Neural progenitor cell (in vitro differentiated cells): ENCODE measurements at regions not wholly inside any gene's neighbourhood (a gene's known extent, or its start where the extent isn't known, plus 50 kb on each side); places are given as distances from the start of the nearest gene placed in this dataset.

Experiments
- CTCF ChIP-seq: fragments of 200-600 bp; sonication (generic); IDR thresholded peaks from 2 replicates; pipeline ENCODE4 v1.5.1; 2017; ENCODE audit warnings: antibody characterized with exemption, mild to moderate bottlenecking
- EZH2 ChIP-seq: fragments of 200-600 bp; sonication (generic); IDR thresholded peaks from 2 replicates; pipeline ENCODE4 v1.6.1; 2017; ENCODE audit warnings: antibody characterized with exemption, mild to moderate bottlenecking, moderate library complexity

GRCh38 chr2:49767316-49767715 is 613.0 kb upstream of the FSHR start:
- TF ChIP-seq CTCF (no peak), EZH2 (no peak)
